ENCODE measurements at regions not wholly inside any gene's neighbourhood (a gene's known extent, or its start where the extent isn't known, plus 50 kb on each side); places are given as distances from the start of the nearest gene placed in this dataset.
"Not testable (repeated sequence)": the region's sequence is repeated elsewhere in the genome, so short reads cannot be mapped to it uniquely, and the experiment has no call there.

- Histone ChIP-seq H3K4me3 (no peak overlapping the region), H3K27ac (no peak overlapping the region), H3K9me3 (no peaks in the 10 kb centered on the region), H3K27me3 (no peaks in the 10 kb centered on the region), H3K36me3 (no peaks in the 10 kb centered on the region), H3K4me1 (no peaks in the 10 kb centered on the region)
- TF ChIP-seq CTCF (IDR thresholded peaks at IDR 0.05) (no peak), EP300 (IDR thresholded peaks at IDR 0.05) (no peak), POLR2A (IDR thresholded peaks at IDR 0.05) (no peak), POLR2AphosphoS5 (IDR thresholded peaks at IDR 0.05) (no peak)
- intact Hi-C loops (cut with DNase I) = no loop called here
- no peak for DNase-seq
Measured at GRCh38 chr2:167575276-167575675, 672.1 kb downstream of the STK39 start.

- H3K4me3 ChIP-seq = no peak overlapping the region
- H3K27ac ChIP-seq = no peak overlapping the region
- no peaks in the 10 kb centered on the region for H3K4me1 ChIP-seq
- no peaks in the 10 kb centered on the region for H3K9me3 ChIP-seq
- TF ChIP-seq EP300 (IDR thresholded peaks at IDR 0.05) (no peak), POLR2AphosphoS5 (IDR thresholded peaks at IDR 0.05) (no peak), POLR2A (IDR thresholded peaks at IDR 0.05) (no peak), CTCF (IDR thresholded peaks at IDR 0.05) (no peak)
- DNase-seq = no peak
- no peaks in the 10 kb centered on the region for H3K36me3 ChIP-seq
- no peaks in the 10 kb centered on the region for H3K27me3 ChIP-seq
- intact Hi-C loops (cut with DNase I) = no loop called here
- 87 to 94% methylated on average over 1 of the region's 1 CpG for WGBS, 2 donors
Measured at GRCh38 chr2:167572883-167573619, 674.3 kb downstream of the STK39 start.

GRCh38 chr2:167570370-167570769 is 677.0 kb downstream of the STK39 start:
- H3K9me3 ChIP-seq = no peaks in the 10 kb centered on the region
- intact Hi-C loops (cut with DNase I) = no loop called here
- WGBS, 2 donors = 95% methylated on average over 3 of the region's 3 CpGs
- DNase-seq = no peak
- H3K4me1 ChIP-seq = no peaks in the 10 kb centered on the region
- no peaks in the 10 kb centered on the region for H3K36me3 ChIP-seq
- H3K27ac ChIP-seq = no peak overlapping the region
- H3K4me3 ChIP-seq = no peak overlapping the region
- no peak for TF ChIP-seq EP300 (IDR thresholded peaks at IDR 0.05)
- no peaks in the 10 kb centered on the region for H3K27me3 ChIP-seq

GRCh38 chr2:167563885-167564619 is 675.8 kb downstream of the XIRP2 start:
- WGBS, 2 donors = 92 to 93% methylated on average over 60 to 62 of the region's 66 CpGs

GRCh38 chr2:167558272-167558991 is 670.2 kb downstream of the XIRP2 start:
- H3K4me3 ChIP-seq; H3K9me3 ChIP-seq; H3K27me3 ChIP-seq; intact Hi-C loops (cut with DNase I); H3K36me3 ChIP-seq; H3K4me1 ChIP-seq; DNase-seq; H3K27ac ChIP-seq: not testable (repeated sequence)
- WGBS, 2 donors = 93% methylated on average over 20 of the region's 20 CpGs

More at GRCh38 chr2:167563885-167564619, 675.8 kb downstream of the XIRP2 start:
- DNase-seq; H3K27me3 ChIP-seq; H3K4me1 ChIP-seq; H3K27ac ChIP-seq; intact Hi-C loops (cut with DNase I); H3K4me3 ChIP-seq; H3K36me3 ChIP-seq; H3K9me3 ChIP-seq: not testable (repeated sequence)

GRCh38 chr2:167555098-167555720 is 666.9 kb downstream of the XIRP2 start:
- TF ChIP-seq CTCF (IDR thresholded peaks at IDR 0.05) = no peak
- no peak for TF ChIP-seq POLR2A (IDR thresholded peaks at IDR 0.05)
- no peak for TF ChIP-seq EP300 (IDR thresholded peaks at IDR 0.05)
- no peak for TF ChIP-seq POLR2AphosphoS5 (IDR thresholded peaks at IDR 0.05)

More at GRCh38 chr2:167555098-167555720, 666.9 kb downstream of the XIRP2 start:
- Histone ChIP-seq H3K4me3 (no peak overlapping the region), H3K27ac (no peak overlapping the region), H3K27me3 (no peaks in the 10 kb centered on the region), H3K36me3 (no peaks in the 10 kb centered on the region), H3K4me1 (no peaks in the 10 kb centered on the region), H3K9me3 (no peaks in the 10 kb centered on the region)
- no peak for DNase-seq
- intact Hi-C loops (cut with DNase I) = no loop called here
- 93% methylated on average over 2 of the region's 2 CpGs for WGBS, 2 donors
